ENCODE measurements at regions not wholly inside any gene's neighbourhood (a gene's known extent, or its start where the extent isn't known, plus 50 kb on each side); places are given as distances from the start of the nearest gene placed in this dataset.

DNA sequence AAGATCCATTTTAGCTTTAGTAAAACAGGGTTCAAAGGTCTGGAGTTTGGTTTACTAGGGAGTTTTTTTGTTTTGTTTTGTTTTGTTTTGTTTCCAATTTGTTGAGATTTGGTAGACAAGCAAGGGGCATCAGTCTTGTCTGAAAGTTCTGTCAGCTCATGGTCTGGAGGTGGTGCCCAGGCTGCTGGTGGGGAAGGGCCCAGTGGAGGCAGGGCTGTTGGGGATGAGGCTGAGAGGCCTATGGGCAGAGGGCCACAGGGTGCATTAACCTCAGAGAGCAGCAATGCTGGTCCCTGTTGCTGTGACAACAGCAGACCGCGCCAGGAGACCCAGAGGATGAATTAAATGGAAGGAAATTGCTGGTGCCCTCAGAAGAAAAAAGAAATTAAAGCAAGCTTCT lies 174.5 kb downstream of the FGF1 start:
- TF ChIP-seq CSDC2 (CRISPR knock-in tag; IDR thresholded peaks at IDR 0.05) (no peak), ZFP30 (CRISPR knock-in tag; IDR thresholded peaks at IDR 0.05) (no peak), PPARA (CRISPR knock-in tag; IDR thresholded peaks at IDR 0.05; ENCODE audit: borderline replicate concordance) (no peak), OSR1 (CRISPR knock-in tag; IDR thresholded peaks at IDR 0.05) (no peak), TCF4 (CRISPR knock-in tag; IDR thresholded peaks at IDR 0.05; ENCODE audit: borderline replicate concordance) (no peak)

Data from SK-N-SH treated with all-trans-retinoic acid at 6 μM for 48 hours (cell line).